ENCODE measurements at regions not wholly inside any gene's neighbourhood (a gene's known extent, or its start where the extent isn't known, plus 50 kb on each side); places are given as distances from the start of the nearest gene placed in this dataset.

- intact Hi-C loops (cut with micrococcal nuclease) = no loop called here
- ChIA-PET CTCF (no interaction called here), POLR2A (no interaction called here)
- Histone ChIP-seq H3K27ac (ENCODE audit: low read length in 2 of 2) (no peak overlapping the region), H3K4me2 (replicated peaks; ENCODE audit: low read depth, low read length, poor library complexity, severe bottlenecking) (no peak overlapping the region), H3K4me3 (ENCODE audit: control extremely low read depth in 1 of 5, extremely low read depth in 1 of 5, insufficient read depth in 1 of 5, low read depth in 2 of 5, low read length in 4 of 5) (no peak overlapping the region), H2AFZ (ENCODE audit: insufficient read depth, low read depth, low read length, poor library complexity, severe bottlenecking) (no peak overlapping the region), H3K79me2 (ENCODE audit: control insufficient read depth, insufficient read depth, low read length) (no peaks in the 10 kb centered on the region), H3K36me3 (replicated peaks in 1 of 2; ENCODE audit: control extremely low read depth in 1 of 2, control insufficient read depth in 1 of 2, extremely low read depth in 1 of 2, insufficient read depth in 2 of 2, low read length in 1 of 2) (no peaks in the 10 kb centered on the region), H3K9me3 (ENCODE audit: control extremely low read depth in 1 of 3, control insufficient read depth in 2 of 3, insufficient read depth in 1 of 3, low read length in 2 of 3) (peaks cover 0 to 8% (median 0%) of the 10 kb centered on the region in 3 donors), H3K4me1 (ENCODE audit: control insufficient read depth in 2 of 2, insufficient read depth in 2 of 2, low read length in 2 of 2) (no peaks in the 10 kb centered on the region), H3K27me3 (replicated peaks in 1 of 4; ENCODE audit: control extremely low read depth in 1 of 4, control insufficient read depth in 3 of 4, insufficient read depth in 4 of 4, low read length in 3 of 4) (no peaks in the 10 kb centered on the region), H3K9ac (ENCODE audit: low read length) (no peak overlapping the region), H4K20me1 (ENCODE audit: control insufficient read depth, insufficient read depth, low read length, poor library complexity, severe bottlenecking) (no peaks in the 10 kb centered on the region)
- Mint-ChIP-seq H3K27me3 (no peaks in the 10 kb centered on the region), H3K27ac (no peak overlapping the region), H3K9me3 (ENCODE audit: insufficient read depth) (peaks cover 4% of the 10 kb centered on the region), H3K4me3 (no peak overlapping the region), H3K4me1 (no peaks in the 10 kb centered on the region)
- ATAC-seq (ENCODE audit: low read depth) = no peak
- no peak for TF ChIP-seq EZH2 (IDR thresholded peaks at IDR 0.05; ENCODE audit: borderline replicate concordance, insufficient read depth, low read depth, low read length, poor library complexity, severe bottlenecking)
- TF ChIP-seq, protein P1, sequence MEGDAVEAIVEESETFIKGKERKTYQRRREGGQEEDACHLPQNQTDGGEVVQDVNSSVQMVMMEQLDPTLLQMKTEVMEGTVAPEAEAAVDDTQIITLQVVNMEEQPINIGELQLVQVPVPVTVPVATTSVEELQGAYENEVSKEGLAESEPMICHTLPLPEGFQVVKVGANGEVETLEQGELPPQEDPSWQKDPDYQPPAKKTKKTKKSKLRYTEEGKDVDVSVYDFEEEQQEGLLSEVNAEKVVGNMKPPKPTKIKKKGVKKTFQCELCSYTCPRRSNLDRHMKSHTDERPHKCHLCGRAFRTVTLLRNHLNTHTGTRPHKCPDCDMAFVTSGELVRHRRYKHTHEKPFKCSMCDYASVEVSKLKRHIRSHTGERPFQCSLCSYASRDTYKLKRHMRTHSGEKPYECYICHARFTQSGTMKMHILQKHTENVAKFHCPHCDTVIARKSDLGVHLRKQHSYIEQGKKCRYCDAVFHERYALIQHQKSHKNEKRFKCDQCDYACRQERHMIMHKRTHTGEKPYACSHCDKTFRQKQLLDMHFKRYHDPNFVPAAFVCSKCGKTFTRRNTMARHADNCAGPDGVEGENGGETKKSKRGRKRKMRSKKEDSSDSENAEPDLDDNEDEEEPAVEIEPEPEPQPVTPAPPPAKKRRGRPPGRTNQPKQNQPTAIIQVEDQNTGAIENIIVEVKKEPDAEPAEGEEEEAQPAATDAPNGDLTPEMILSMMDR (IDR thresholded peaks at IDR 0.05) = no peak
- WGBS (ENCODE audit: insufficient coverage) = 77% methylated on average over 3 of the region's 3 CpGs
- DNase-seq = no peak
Observed at GRCh38 chr10:121089434-121089833, 238.3 kb downstream of the WDR11 start.

GRCh38 chr10:121091961-121092719 lies 241.0 kb downstream of the WDR11 start:
- Mint-ChIP-seq H3K27ac (no peak overlapping the region), H3K4me3 (no peak overlapping the region), H3K9me3 (ENCODE audit: insufficient read depth) (peaks cover 4% of the 10 kb centered on the region), H3K4me1 (no peaks in the 10 kb centered on the region), H3K27me3 (no peaks in the 10 kb centered on the region)
- WGBS (ENCODE audit: insufficient coverage) = 100% methylated on average over 1 of the region's 5 CpGs
- ATAC-seq (ENCODE audit: low read depth) (no peak), DNase-seq (no peak)
- Histone ChIP-seq H2AFZ (ENCODE audit: insufficient read depth, low read depth, low read length, poor library complexity, severe bottlenecking) (no peak overlapping the region), H3K9ac (ENCODE audit: low read length) (no peak overlapping the region), H3K79me2 (ENCODE audit: control insufficient read depth, insufficient read depth, low read length) (no peaks in the 10 kb centered on the region), H3K4me2 (replicated peaks; ENCODE audit: low read depth, low read length, poor library complexity, severe bottlenecking) (no peak overlapping the region), H3K9me3 (ENCODE audit: control extremely low read depth in 1 of 3, control insufficient read depth in 2 of 3, insufficient read depth in 1 of 3, low read length in 2 of 3) (peaks cover 0 to 4% (median 0%) of the 10 kb centered on the region in 3 donors), H3K36me3 (replicated peaks in 1 of 2; ENCODE audit: control extremely low read depth in 1 of 2, control insufficient read depth in 1 of 2, extremely low read depth in 1 of 2, insufficient read depth in 2 of 2, low read length in 1 of 2) (no peaks in the 10 kb centered on the region), H4K20me1 (ENCODE audit: control insufficient read depth, insufficient read depth, low read length, poor library complexity, severe bottlenecking) (no peaks in the 10 kb centered on the region), H3K4me3 (ENCODE audit: control extremely low read depth in 1 of 5, extremely low read depth in 1 of 5, insufficient read depth in 1 of 5, low read depth in 2 of 5, low read length in 4 of 5) (no peak overlapping the region), H3K27me3 (replicated peaks in 1 of 4; ENCODE audit: control extremely low read depth in 1 of 4, control insufficient read depth in 3 of 4, insufficient read depth in 4 of 4, low read length in 3 of 4) (no peaks in the 10 kb centered on the region), H3K4me1 (ENCODE audit: control insufficient read depth in 2 of 2, insufficient read depth in 2 of 2, low read length in 2 of 2) (no peaks in the 10 kb centered on the region), H3K27ac (ENCODE audit: low read length in 2 of 2) (no peak overlapping the region)
- TF ChIP-seq EZH2 (IDR thresholded peaks at IDR 0.05; ENCODE audit: borderline replicate concordance, insufficient read depth, low read depth, low read length, poor library complexity, severe bottlenecking) = no peak
- TF ChIP-seq, protein P1 (IDR thresholded peaks at IDR 0.05) = no peak
- intact Hi-C loops (cut with micrococcal nuclease) = no loop called here
- ChIA-PET POLR2A (no interaction called here), CTCF (no interaction called here)

Measured in B cell (primary cell).